Left colon (tissue), 2 donors: ENCODE measurements at regions not wholly inside any gene's neighbourhood (a gene's known extent, or its start where the extent isn't known, plus 50 kb on each side); places are given as distances from the start of the nearest gene placed in this dataset.
"Not testable (repeated sequence)": the region's sequence is repeated elsewhere in the genome, so short reads cannot be mapped to it uniquely, and the experiment has no call there.

ENCODE experiments used
- ATAC-seq: fragments of 200-7000 bp; cut with Tn5 transposase; one replicate; pipeline ENCODE4 v1.9.1; 2020; ENCODE audit warnings: mild to moderate bottlenecking, moderate library complexity
- DNase-seq, 2 donors: peaks; one replicate each; pipeline ENCODE4 v3.0.0-alpha.2; 2020
- intact Hi-C, 2 donors: fragments of 100-400 bp; cut with DNase I in 1 of 2; cut with micrococcal nuclease in 1 of 2; formaldehyde crosslinking; loops; one replicate each; pipeline versions ENCODE4 v1.11.2 to v1.14.0; 2022; cut with DNase I, micrococcal nuclease
- donor health status: DM: no; HTN: no; CAD: no.
- donor health status: DM: yes; HTN: yes; CAD: no.

- intact Hi-C loops, ATAC-seq: not testable (repeated sequence)
Measured at GRCh38 chr2:87431051-87431450, 316.8 kb upstream of the PLGLB2 start.

GRCh38 chr2:87432711-87433453 is 315.0 kb upstream of the PLGLB2 start:
- intact Hi-C loops, ATAC-seq, DNase-seq: not testable (repeated sequence)

More at GRCh38 chr2:87431051-87431450, 316.8 kb upstream of the PLGLB2 start:
- not testable (repeated sequence) for DNase-seq

- intact Hi-C loops = not testable (repeated sequence)
Measured at GRCh38 chr2:87436007-87436406, 311.9 kb upstream of the PLGLB2 start.

GRCh38 chr2:87437701-87438260 is 310.1 kb upstream of the PLGLB2 start:
- ATAC-seq, intact Hi-C loops, DNase-seq: not testable (repeated sequence)

More at GRCh38 chr2:87436007-87436406, 311.9 kb upstream of the PLGLB2 start:
- not testable (repeated sequence) for DNase-seq, ATAC-seq

- ATAC-seq, intact Hi-C loops, DNase-seq: not testable (repeated sequence)
Measured at GRCh38 chr2:87438780-87439454, 309.0 kb upstream of the PLGLB2 start.

GRCh38 chr2:87439617-87440204 is 308.2 kb upstream of the PLGLB2 start:
- DNase-seq, ATAC-seq, intact Hi-C loops: not testable (repeated sequence)

- intact Hi-C loops, DNase-seq, ATAC-seq: not testable (repeated sequence)
Measured at GRCh38 chr2:87440650-87441049, 307.2 kb upstream of the PLGLB2 start.

GRCh38 chr2:87441375-87441774 is 306.5 kb upstream of the PLGLB2 start:
- ATAC-seq, DNase-seq, intact Hi-C loops: not testable (repeated sequence)

GRCh38 chr2:87442983-87443577 is 304.8 kb upstream of the PLGLB2 start:
- DNase-seq, ATAC-seq, intact Hi-C loops: not testable (repeated sequence)

- ATAC-seq, DNase-seq, intact Hi-C loops: not testable (repeated sequence)
Measured at GRCh38 chr2:87444951-87445350, 302.9 kb upstream of the PLGLB2 start.

GRCh38 chr2:87445613-87446312 is 302.1 kb upstream of the PLGLB2 start:
- DNase-seq, ATAC-seq, intact Hi-C loops: not testable (repeated sequence)

GRCh38 chr2:87446313-87446696 is 301.6 kb upstream of the PLGLB2 start:
- DNase-seq, intact Hi-C loops, ATAC-seq: not testable (repeated sequence)

- DNase-seq, ATAC-seq, intact Hi-C loops: not testable (repeated sequence)
Measured at GRCh38 chr2:87449462-87449980, 298.4 kb upstream of the PLGLB2 start.

GRCh38 chr2:87452193-87452592 is 295.7 kb upstream of the PLGLB2 start:
- DNase-seq, ATAC-seq, intact Hi-C loops: not testable (repeated sequence)

GRCh38 chr2:87452861-87453260 is 295.0 kb upstream of the PLGLB2 start:
- ATAC-seq, DNase-seq, intact Hi-C loops: not testable (repeated sequence)

- intact Hi-C loops, ATAC-seq, DNase-seq: not testable (repeated sequence)
Measured at GRCh38 chr2:87453965-87454364, 293.9 kb upstream of the PLGLB2 start.

GRCh38 chr2:87454421-87454820 is 293.5 kb upstream of the PLGLB2 start:
- intact Hi-C loops, DNase-seq, ATAC-seq: not testable (repeated sequence)
